ENCODE measurements at regions not wholly inside any gene's neighbourhood (a gene's known extent, or its start where the extent isn't known, plus 50 kb on each side); places are given as distances from the start of the nearest gene placed in this dataset.

GRCh38 chr7:34338961-34339526 is 319.0 kb upstream of the NPSR1 start:
- DNase-seq (ENCODE audit: low spot score), result no peak
- no peak overlapping the region for H2AFZ ChIP-seq
- H3K27me3 Mint-ChIP-seq (ENCODE audit: insufficient read depth, low read depth, poor library complexity), result peaks cover 4% of the 10 kb centered on the region
- H3K4me2 ChIP-seq, result no peak overlapping the region
- H3K4me1 Mint-ChIP-seq, result peaks cover 12% of the 10 kb centered on the region; the same call in 2 of the 3 replicates
- H3K4me1 ChIP-seq (ENCODE audit: insufficient read depth), result 0 out of 2 replicates have a peak, but pooled peaks cover 4% of the 10 kb centered on the region
- H3K27ac ChIP-seq (ENCODE audit: low read depth), result no peak overlapping the region
- H3K36me3 ChIP-seq (ENCODE audit: insufficient read depth), result no peaks in the 10 kb centered on the region
- no peak overlapping the region for H3K4me3 Mint-ChIP-seq
- ATAC-seq, result no peak
- no peaks in the 10 kb centered on the region for H4K20me1 ChIP-seq (replicated peaks; ENCODE audit: insufficient read depth)
- no peaks in the 10 kb centered on the region for H3K36me3 Mint-ChIP-seq (ENCODE audit: low read depth)
- H3K9me3 Mint-ChIP-seq, result peaks cover 6% of the 10 kb centered on the region; the same call in 2 of the 3 replicates
- no peaks in the 10 kb centered on the region for H3K27me3 ChIP-seq (ENCODE audit: insufficient read depth)
- H3K79me2 ChIP-seq (replicated peaks; ENCODE audit: insufficient read depth), result no peaks in the 10 kb centered on the region
- no peak for TF ChIP-seq REST (IDR thresholded peaks at IDR 0.05; ENCODE audit: unreplicated experiment)
- no peak for TF ChIP-seq POLR2AphosphoS5 (IDR thresholded peaks at IDR 0.05; ENCODE audit: low read depth)
- TF ChIP-seq ZNF331 (CRISPR knock-in tag; IDR thresholded peaks at IDR 0.05; ENCODE audit: low read depth), result no peak
- TF ChIP-seq ZNF462 (CRISPR knock-in tag; IDR thresholded peaks at IDR 0.05), result no peak
- no peak for TF ChIP-seq ZNF114 (CRISPR knock-in tag; IDR thresholded peaks at IDR 0.05)
- TF ChIP-seq EZH2phosphoT487 (IDR thresholded peaks at IDR 0.05; ENCODE audit: unreplicated experiment), result no peak
- TF ChIP-seq ETS1 (IDR thresholded peaks at IDR 0.05), result no peak
- TF ChIP-seq JUNB (IDR thresholded peaks at IDR 0.05; ENCODE audit: unreplicated experiment), result no peak
- no peak for TF ChIP-seq EZH2 (IDR thresholded peaks at IDR 0.05; ENCODE audit: low read depth, unreplicated experiment)
- TF ChIP-seq STAT1 (IDR thresholded peaks at IDR 0.05; ENCODE audit: unreplicated experiment), result no peak
- no peak for TF ChIP-seq CREB1 (CRISPR knock-in tag; IDR thresholded peaks at IDR 0.05; ENCODE audit: low read depth)
- no peak for TF ChIP-seq CTCF (conservative IDR thresholded peaks at IDR 0.05; ENCODE audit: low read depth in 2 of 2)
- no peak for TF ChIP-seq NANOG (IDR thresholded peaks at IDR 0.05; ENCODE audit: borderline replicate concordance)
- H3K9me2 ChIP-seq (ENCODE audit: insufficient read depth), result peaks cover 6% of the 10 kb centered on the region; the same call in 1 of the 2 replicates
- H3K27ac Mint-ChIP-seq, result 0 out of 2 replicates have a peak overlapping the region, but pooled peaks have one; percentile 6
- no peaks in the 10 kb centered on the region for H3F3A ChIP-seq (replicated peaks; ENCODE audit: low read depth)
- H3K4me3 ChIP-seq, result no peak overlapping the region

All from GM23338 (cell line).